ENCODE measurements at regions not wholly inside any gene's neighbourhood (a gene's known extent, or its start where the extent isn't known, plus 50 kb on each side); places are given as distances from the start of the nearest gene placed in this dataset.
"Not testable (repeated sequence)": the region's sequence is repeated elsewhere in the genome, so short reads cannot be mapped to it uniquely, and the experiment has no call there.

GRCh38 chr19:27964185-27964584, 1248.8 kb downstream of the UQCRFS1 start:
- Histone ChIP-seq H3K4me3 (no peak overlapping the region), H3K4me1 (no peaks in the 10 kb centered on the region), H3K9me3 (no peaks in the 10 kb centered on the region), H3K27me3 (no peaks in the 10 kb centered on the region), H3K27ac (no peak overlapping the region), H3K36me3 (no peaks in the 10 kb centered on the region)
- TF ChIP-seq, protein P1, sequence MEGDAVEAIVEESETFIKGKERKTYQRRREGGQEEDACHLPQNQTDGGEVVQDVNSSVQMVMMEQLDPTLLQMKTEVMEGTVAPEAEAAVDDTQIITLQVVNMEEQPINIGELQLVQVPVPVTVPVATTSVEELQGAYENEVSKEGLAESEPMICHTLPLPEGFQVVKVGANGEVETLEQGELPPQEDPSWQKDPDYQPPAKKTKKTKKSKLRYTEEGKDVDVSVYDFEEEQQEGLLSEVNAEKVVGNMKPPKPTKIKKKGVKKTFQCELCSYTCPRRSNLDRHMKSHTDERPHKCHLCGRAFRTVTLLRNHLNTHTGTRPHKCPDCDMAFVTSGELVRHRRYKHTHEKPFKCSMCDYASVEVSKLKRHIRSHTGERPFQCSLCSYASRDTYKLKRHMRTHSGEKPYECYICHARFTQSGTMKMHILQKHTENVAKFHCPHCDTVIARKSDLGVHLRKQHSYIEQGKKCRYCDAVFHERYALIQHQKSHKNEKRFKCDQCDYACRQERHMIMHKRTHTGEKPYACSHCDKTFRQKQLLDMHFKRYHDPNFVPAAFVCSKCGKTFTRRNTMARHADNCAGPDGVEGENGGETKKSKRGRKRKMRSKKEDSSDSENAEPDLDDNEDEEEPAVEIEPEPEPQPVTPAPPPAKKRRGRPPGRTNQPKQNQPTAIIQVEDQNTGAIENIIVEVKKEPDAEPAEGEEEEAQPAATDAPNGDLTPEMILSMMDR (IDR thresholded peaks at IDR 0.05) = no peak
- no peak for DNase-seq (ENCODE audit: low spot score in 2 of 2)
- intact Hi-C loops (cut with DNase I) = no loop called here

- no peak overlapping the region for H3K27ac ChIP-seq
- no peaks in the 10 kb centered on the region for H3K4me1 ChIP-seq
- no peak overlapping the region for H3K4me3 ChIP-seq
- no peak for DNase-seq (ENCODE audit: low spot score in 2 of 2)
- H3K27me3 ChIP-seq = no peaks in the 10 kb centered on the region
- TF ChIP-seq, protein P1 (IDR thresholded peaks at IDR 0.05) = no peak
- no peaks in the 10 kb centered on the region for H3K36me3 ChIP-seq
- no peaks in the 10 kb centered on the region for H3K9me3 ChIP-seq
- intact Hi-C loops (cut with DNase I) = no loop called here
Measured at GRCh38 chr19:27962264-27962663, 1250.7 kb downstream of the UQCRFS1 start.

DNA sequence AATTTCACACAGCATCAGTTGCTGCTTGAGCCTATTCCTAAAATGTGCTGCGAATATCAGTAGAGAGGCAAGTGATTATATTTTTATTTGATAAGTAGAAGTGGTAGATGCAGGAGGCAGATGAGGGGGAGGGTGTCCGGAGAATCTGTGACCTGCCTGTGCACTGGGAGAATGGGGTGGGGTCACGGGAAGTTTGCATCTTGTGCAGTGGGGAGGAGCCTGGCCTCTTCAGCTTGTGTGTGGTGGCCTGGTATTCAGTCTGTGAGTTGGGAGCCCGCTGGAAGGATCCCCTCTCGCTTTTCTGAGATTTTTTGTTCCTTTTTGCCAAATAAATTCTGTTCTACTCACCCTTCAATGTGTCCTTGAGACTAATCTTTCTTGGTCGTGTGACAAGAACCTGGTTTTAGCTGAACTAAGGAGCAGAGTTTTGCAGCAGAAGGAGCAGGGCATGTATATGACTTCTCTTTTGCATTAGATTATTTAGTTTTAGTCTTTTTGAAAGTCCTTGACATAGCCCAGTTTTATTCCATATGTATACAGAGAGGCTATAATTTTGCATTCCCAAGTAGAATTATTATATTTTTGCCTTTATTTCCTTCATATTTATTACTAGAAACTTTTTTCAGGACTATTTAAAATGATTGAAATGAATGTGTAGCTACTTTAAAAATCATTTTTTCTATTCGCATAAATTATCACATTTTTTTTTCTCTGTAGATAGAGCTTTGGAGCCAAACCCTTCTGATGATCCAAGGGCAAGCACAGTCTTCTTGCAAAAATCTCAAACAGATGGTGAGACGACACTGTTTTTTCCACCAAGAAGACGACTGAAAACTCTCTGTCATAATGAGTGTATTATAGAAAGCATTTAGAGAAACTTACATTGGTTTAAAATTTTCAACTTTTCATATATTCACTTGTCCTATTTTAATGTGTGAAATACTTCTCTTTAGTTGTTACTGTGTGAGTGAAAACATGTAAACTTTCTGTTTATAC, 1257.2 kb downstream of the UQCRFS1 start:
- H3K4me1 ChIP-seq = no peaks in the 10 kb centered on the region
- intact Hi-C loops (cut with DNase I) = no loop called here
- no peaks in the 10 kb centered on the region for H3K36me3 ChIP-seq
- TF ChIP-seq, protein P1 (IDR thresholded peaks at IDR 0.05) = no peak
- no peak for DNase-seq (ENCODE audit: low spot score in 2 of 2)
- H3K4me3 ChIP-seq = no peak overlapping the region
- H3K27me3 ChIP-seq = no peaks in the 10 kb centered on the region
- no peak overlapping the region for H3K27ac ChIP-seq
- no peaks in the 10 kb centered on the region for H3K9me3 ChIP-seq

DNA sequence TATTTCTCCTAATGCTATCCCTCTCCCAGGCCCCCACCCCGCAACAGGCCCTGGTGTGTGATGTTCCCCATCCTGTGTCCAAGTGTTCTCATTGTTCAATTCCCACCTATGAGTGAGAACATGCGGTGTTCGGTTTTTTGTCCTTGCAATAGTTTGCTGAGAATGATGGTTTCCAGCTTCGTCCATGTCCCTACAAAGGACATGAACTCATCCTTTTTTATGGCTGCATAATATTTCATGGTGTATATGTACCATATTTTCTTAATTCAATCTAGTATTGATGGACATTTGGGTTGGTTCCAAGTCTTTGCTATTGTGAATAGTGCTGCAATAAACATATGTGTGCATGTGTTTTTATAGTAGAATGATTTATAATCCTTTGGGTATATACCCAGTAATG, 1270.3 kb downstream of the UQCRFS1 start:
- intact Hi-C loops (cut with DNase I); H3K36me3 ChIP-seq; DNase-seq (ENCODE audit: low spot score in 2 of 2); H3K4me1 ChIP-seq; H3K27ac ChIP-seq; H3K4me3 ChIP-seq; H3K9me3 ChIP-seq; H3K27me3 ChIP-seq: not testable (repeated sequence)

- Histone ChIP-seq H3K4me1 (no peaks in the 10 kb centered on the region), H3K27me3 (no peaks in the 10 kb centered on the region), H3K36me3 (no peaks in the 10 kb centered on the region), H3K27ac (no peak overlapping the region), H3K4me3 (no peak overlapping the region), H3K9me3 (no peaks in the 10 kb centered on the region)
- intact Hi-C loops (cut with DNase I) = no loop called here
- TF ChIP-seq, protein P1 (IDR thresholded peaks at IDR 0.05) = no peak
- no peak for DNase-seq (ENCODE audit: low spot score in 2 of 2)
Measured at GRCh38 chr19:27936139-27936538, 1276.8 kb downstream of the UQCRFS1 start.

- Histone ChIP-seq H3K9me3 (no peaks in the 10 kb centered on the region), H3K4me3 (no peak overlapping the region), H3K36me3 (no peaks in the 10 kb centered on the region), H3K27ac (no peak overlapping the region), H3K27me3 (no peaks in the 10 kb centered on the region), H3K4me1 (no peaks in the 10 kb centered on the region)
- TF ChIP-seq, protein P1 (IDR thresholded peaks at IDR 0.05) = no peak
- intact Hi-C loops (cut with DNase I) = no loop called here
- no peak for DNase-seq (ENCODE audit: low spot score in 2 of 2)
Measured at GRCh38 chr19:27935669-27936068, 1277.3 kb downstream of the UQCRFS1 start.
